HAP-1 (cell line): ENCODE measurements at regions not wholly inside any gene's neighbourhood (a gene's known extent, or its start where the extent isn't known, plus 50 kb on each side); places are given as distances from the start of the nearest gene placed in this dataset.
"Not testable (repeated sequence)": the region's sequence is repeated elsewhere in the genome, so short reads cannot be mapped to it uniquely, and the experiment has no call there.

Source experiments
- DNase-seq, 2 experiments: peaks; one replicate each; pipeline ENCODE4 v3.0.0-alpha.2; 2016 to 2020; ENCODE audit warnings: low spot score in 2 of 2
- H3K27me3 ChIP-seq: fragments of 250-450 bp; sonication (Bioruptor Pico); 2 replicates; pipeline ENCODE4 v1.5.1; 2020; ENCODE audit warnings: low read depth, mild to moderate bottlenecking, moderate library complexity
- H3K36me3 ChIP-seq: fragments of 250-450 bp; sonication (Bioruptor Pico); replicated peaks from 2 replicates; pipeline ENCODE4 v1.5.1; 2020; ENCODE audit warnings: mild to moderate bottlenecking
- H3K4me1 ChIP-seq: fragments of 250-450 bp; sonication (Bioruptor Pico); 2 replicates; pipeline ENCODE4 v1.5.1; 2020; ENCODE audit warnings: mild to moderate bottlenecking
- H3K4me3 ChIP-seq: fragments of 250-450 bp; sonication (Bioruptor Pico); 2 replicates; pipeline ENCODE4 v1.5.1; 2020; ENCODE audit warnings: mild to moderate bottlenecking, moderate library complexity
- H3K9me3 ChIP-seq: fragments of 250-450 bp; sonication (Bioruptor Pico); 2 replicates; pipeline ENCODE4 v1.5.1; 2020; ENCODE audit warnings: mild to moderate bottlenecking, moderate library complexity
- in situ Hi-C: fragments of 300-500 bp; cut with MboI; formaldehyde crosslinking; loops from 3 replicates; pipeline ENCODE4 v1.14.3; 2020; ENCODE audit warnings: low sequenced_read_pairs, inconsistent platforms, mixed read lengths

DNA sequence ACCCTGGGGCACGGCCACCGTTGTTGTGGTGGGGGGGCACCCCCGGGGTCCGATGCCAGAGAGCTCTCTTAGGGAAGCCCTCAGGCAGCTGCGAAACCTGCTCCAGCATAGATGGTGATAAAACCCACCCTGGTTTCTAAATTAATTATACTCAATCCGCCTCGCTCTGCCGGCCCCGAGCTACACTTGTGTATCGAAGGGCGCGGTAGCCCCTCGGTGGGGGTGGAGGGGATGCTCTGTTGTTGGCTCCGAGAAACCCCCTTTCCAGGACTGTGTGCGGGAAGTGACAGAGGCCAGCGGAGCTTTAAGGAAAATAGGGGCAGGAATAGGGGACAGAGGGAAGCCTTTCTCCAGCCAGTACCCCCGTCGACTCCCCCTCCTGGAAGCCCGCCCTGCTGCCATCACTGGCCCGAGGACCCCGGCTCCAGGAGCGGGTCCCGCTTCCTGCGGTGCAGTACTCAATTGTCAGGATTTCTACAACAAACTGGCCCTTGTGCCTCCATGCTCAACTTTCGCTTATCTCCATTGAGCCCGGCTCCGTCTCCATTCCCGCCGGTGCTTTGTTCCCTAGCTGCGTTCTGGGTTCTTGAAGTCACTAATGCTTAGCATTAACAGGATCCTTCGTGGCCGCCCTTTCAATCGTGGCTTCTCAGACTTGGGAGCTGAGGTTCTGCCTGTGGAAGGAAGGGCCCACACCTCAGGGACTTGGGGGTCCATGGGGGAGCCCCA, 408.2 kb downstream of the BCOR start:
- no peaks in the 10 kb centered on the region for H3K27me3 ChIP-seq
- in situ Hi-C loops = no loop called here
- no peaks in the 10 kb centered on the region for H3K36me3 ChIP-seq
- DNase-seq = no peak
- H3K4me1 ChIP-seq = peaks cover 20% of the 10 kb centered on the region
- peak overlapping the region; percentile 31 for H3K4me3 ChIP-seq
- no peaks in the 10 kb centered on the region for H3K9me3 ChIP-seq

- no peak overlapping the region for H3K4me3 ChIP-seq
- DNase-seq = no peak
- H3K27me3 ChIP-seq = no peaks in the 10 kb centered on the region
These were observed 407.0 kb downstream of the BCOR start for GRCh38 chrX:39690541-39691415.

GRCh38 chrX:39691724-39692123, 406.0 kb downstream of the BCOR start:
- H3K9me3 ChIP-seq = peaks cover 9% of the 10 kb centered on the region; the same call in 1 of the 2 replicates
- no peaks in the 10 kb centered on the region for H3K27me3 ChIP-seq
- H3K36me3 ChIP-seq = no peaks in the 10 kb centered on the region
- peaks cover 20% of the 10 kb centered on the region for H3K4me1 ChIP-seq
- no peak overlapping the region for H3K4me3 ChIP-seq
- DNase-seq = no peak
- in situ Hi-C loops = no loop called here

More at GRCh38 chrX:39690541-39691415, 407.0 kb downstream of the BCOR start:
- in situ Hi-C loops = no loop called here
- Histone ChIP-seq H3K9me3 (no peaks in the 10 kb centered on the region; the same call in 1 of the 2 replicates), H3K4me1 (peaks cover 20% of the 10 kb centered on the region), H3K36me3 (no peaks in the 10 kb centered on the region)

DNA sequence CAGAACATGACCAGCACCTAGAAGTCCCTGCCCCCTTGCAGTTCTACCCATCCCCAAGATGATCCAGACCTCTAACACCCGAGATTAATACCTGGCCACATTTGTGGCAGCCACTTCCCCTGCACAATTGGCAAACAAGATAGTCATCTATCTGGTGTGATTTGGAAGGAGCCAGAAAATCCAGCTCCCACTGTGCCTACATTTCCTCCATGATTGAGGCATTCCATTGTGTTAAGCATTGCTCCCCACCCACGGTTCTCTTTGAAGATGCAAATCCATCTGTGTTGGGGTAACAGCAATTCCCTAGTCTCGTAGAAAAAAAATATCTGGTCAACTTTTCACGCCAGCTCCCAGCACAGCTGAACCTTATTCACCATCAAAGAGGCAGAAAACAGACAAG, 405.0 kb downstream of the BCOR start:
- H3K9me3 ChIP-seq = peaks cover 9% of the 10 kb centered on the region; the same call in 1 of the 2 replicates

GRCh38 chrX:39693298-39693697, 404.5 kb downstream of the BCOR start:
- Histone ChIP-seq H3K4me1 (peaks cover 8% of the 10 kb centered on the region), H3K4me3 (no peak overlapping the region), H3K36me3 (no peaks in the 10 kb centered on the region), H3K9me3 (peaks cover 9% of the 10 kb centered on the region; the same call in 1 of the 2 replicates), H3K27me3 (no peaks in the 10 kb centered on the region)
- DNase-seq = peak in 1 of 2 experiments; percentile 22
- in situ Hi-C loops = no loop called here

More for the DNA sequence above, 405.0 kb downstream of the BCOR start:
- Histone ChIP-seq H3K4me3 (no peak overlapping the region), H3K27me3 (no peaks in the 10 kb centered on the region), H3K4me1 (peaks cover 13% of the 10 kb centered on the region), H3K36me3 (no peaks in the 10 kb centered on the region)
- no peak for DNase-seq
- in situ Hi-C loops = no loop called here

- H3K36me3 ChIP-seq, H3K4me1 ChIP-seq, H3K9me3 ChIP-seq, in situ Hi-C loops, H3K27me3 ChIP-seq, DNase-seq, H3K4me3 ChIP-seq: not testable (repeated sequence)
These were observed 395.1 kb downstream of the BCOR start for GRCh38 chrX:39702636-39703035.

- no peaks in the 10 kb centered on the region for H3K27me3 ChIP-seq
- no peaks in the 10 kb centered on the region for H3K4me1 ChIP-seq
- in situ Hi-C loops = no loop called here
- no peak for DNase-seq
- H3K36me3 ChIP-seq = no peaks in the 10 kb centered on the region
- H3K9me3 ChIP-seq = no peaks in the 10 kb centered on the region
- H3K4me3 ChIP-seq = no peak overlapping the region
These were observed 394.5 kb downstream of the BCOR start for GRCh38 chrX:39703307-39703706.

DNA sequence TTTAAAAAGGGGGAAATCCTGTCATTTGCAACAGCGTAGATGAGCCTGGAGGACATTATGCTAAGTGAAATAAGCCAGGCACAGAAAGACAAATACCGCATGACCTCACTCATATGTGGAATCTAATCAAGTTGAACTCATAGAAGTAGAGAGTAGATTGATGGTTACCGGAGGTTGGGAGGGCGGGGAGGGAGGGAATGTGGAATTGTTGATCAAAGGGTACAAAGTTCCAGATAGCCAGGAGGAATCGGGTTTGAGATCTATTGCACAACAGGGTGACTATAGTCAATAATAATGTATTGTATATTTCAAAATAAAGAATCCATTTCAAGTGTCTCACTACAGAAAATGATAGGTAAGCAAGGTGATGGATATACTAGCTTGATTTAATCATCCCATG, 393.2 kb downstream of the BCOR start:
- H3K9me3 ChIP-seq = no peaks in the 10 kb centered on the region
- no peak for DNase-seq
- in situ Hi-C loops = no loop called here

DNA sequence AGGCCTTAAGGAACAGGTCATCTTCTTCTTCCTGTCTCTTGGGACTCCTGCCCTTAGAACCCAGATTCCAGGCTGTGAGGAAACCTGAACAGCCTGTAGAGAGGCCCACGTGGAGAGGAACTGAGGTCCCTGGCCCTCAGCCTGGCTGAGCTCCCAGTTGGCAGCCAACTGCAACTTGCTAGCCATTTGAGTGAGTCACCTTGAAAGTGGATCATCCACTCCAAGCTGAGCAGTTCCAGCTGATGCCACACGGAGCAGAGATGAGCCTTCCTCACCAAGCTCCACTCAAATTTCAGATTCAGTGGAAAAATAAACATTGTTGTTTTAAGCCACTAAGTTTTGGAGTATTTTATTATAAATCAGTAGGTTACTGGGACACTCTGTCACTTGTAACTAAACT, 392.5 kb downstream of the BCOR start:
- no peaks in the 10 kb centered on the region for H3K9me3 ChIP-seq
- peak in 1 of 2 experiments; percentile 25 for DNase-seq
- H3K36me3 ChIP-seq = no peaks in the 10 kb centered on the region
- in situ Hi-C loops = no loop called here
- H3K4me1 ChIP-seq = no peaks in the 10 kb centered on the region
- H3K27me3 ChIP-seq = no peaks in the 10 kb centered on the region
- H3K4me3 ChIP-seq = no peak overlapping the region

More for the DNA sequence above, 393.2 kb downstream of the BCOR start:
- Histone ChIP-seq H3K4me3 (no peak overlapping the region), H3K4me1 (no peaks in the 10 kb centered on the region), H3K36me3 (no peaks in the 10 kb centered on the region), H3K27me3 (no peaks in the 10 kb centered on the region)

GRCh38 chrX:39709364-39709763, 388.4 kb downstream of the BCOR start:
- Histone ChIP-seq H3K36me3 (no peaks in the 10 kb centered on the region), H3K4me1 (no peaks in the 10 kb centered on the region), H3K9me3 (no peaks in the 10 kb centered on the region), H3K4me3 (no peak overlapping the region), H3K27me3 (no peaks in the 10 kb centered on the region)
- in situ Hi-C loops = no loop called here
- DNase-seq = no peak

DNA sequence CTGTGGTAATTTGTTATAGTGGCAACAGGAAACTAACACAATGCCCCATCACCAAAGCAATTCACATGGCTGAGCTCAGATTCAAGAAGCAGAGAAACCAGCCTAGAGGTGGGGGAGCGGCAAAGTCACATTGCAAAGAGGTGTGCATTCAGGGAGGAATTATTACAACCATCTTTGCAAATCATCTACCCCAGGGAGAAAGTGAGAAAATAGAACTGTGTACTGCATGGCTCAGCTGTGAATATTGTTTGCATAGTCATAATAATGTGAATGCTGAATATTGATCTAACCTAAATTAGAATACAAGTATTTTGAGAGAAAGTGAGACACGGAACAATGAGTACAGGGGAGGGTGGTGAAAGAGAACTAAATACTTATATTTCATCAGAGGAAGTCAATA, 387.9 kb downstream of the BCOR start:
- H3K27me3 ChIP-seq = no peaks in the 10 kb centered on the region
- no peak for DNase-seq
- H3K4me3 ChIP-seq = no peak overlapping the region
- H3K9me3 ChIP-seq = no peaks in the 10 kb centered on the region
- H3K4me1 ChIP-seq = no peaks in the 10 kb centered on the region
- H3K36me3 ChIP-seq = no peaks in the 10 kb centered on the region
- in situ Hi-C loops = no loop called here

DNA sequence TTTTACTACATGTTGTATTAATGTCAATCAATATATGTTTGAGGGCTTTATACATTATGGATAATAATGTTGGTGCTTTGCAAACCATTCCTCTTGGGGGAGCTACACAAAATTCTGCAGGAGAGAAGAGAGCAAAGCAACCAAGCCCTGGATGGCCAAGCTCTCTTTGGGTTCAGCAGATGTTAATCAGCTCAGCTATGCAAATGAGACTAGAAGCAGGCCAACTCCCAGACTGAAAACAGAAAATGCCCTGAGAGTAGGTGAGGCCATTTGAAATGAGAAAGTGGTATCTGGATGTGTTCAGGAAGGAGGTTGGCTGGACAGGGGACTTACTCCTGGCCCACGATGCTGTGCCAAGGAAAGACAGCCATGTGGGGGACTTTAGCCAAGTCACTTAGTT, 387.0 kb downstream of the BCOR start:
- no peaks in the 10 kb centered on the region for H3K27me3 ChIP-seq
- no peak overlapping the region for H3K4me3 ChIP-seq
- no peaks in the 10 kb centered on the region for H3K36me3 ChIP-seq
- no peaks in the 10 kb centered on the region for H3K4me1 ChIP-seq
- no peak for DNase-seq
- in situ Hi-C loops = no loop called here
- no peaks in the 10 kb centered on the region for H3K9me3 ChIP-seq

DNA sequence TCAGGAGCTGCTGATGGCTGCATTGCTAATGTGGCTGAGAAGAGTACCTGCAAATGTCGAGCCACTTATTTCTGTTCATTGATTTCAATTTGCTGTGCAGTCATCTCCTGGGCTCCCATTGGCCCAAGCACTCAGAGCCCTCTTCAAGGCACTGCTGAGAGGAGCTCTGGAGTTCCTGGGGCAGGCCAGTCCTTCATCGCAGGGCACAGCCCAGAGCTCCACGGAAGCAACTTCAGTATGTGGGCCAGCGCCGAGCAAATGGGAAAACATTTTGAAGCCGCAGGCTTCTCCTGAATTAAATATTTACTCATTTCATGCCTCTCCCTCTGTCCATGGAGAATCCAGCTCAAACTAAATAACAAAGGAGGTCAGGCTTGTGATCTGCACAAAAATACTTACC, 383.3 kb downstream of the BCOR start:
- Histone ChIP-seq H3K4me1 (no peaks in the 10 kb centered on the region; the same call in 1 of the 2 replicates), H3K9me3 (no peaks in the 10 kb centered on the region), H3K27me3 (no peaks in the 10 kb centered on the region), H3K4me3 (no peak overlapping the region), H3K36me3 (no peaks in the 10 kb centered on the region)
- DNase-seq = no peak
- in situ Hi-C loops = no loop called here

DNA sequence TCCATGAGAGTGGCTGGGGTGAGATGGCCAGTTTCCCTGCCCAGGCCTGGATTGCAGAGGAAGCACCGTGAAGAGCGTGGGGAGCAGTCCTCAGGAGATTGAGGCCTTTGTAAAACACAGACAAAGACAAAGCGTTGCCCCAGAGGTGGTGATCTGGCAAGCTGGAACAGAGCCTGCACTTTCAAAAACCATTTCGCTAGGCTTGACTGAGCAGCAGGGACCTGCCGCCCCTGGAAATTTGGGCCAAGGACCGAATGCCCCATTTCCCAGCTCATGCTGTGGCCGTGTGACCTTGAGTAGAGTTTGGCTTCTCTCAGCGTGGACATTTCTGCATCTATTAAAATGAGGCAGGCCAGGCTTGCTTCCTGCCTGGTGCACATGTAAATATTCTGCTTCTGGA, 381.4 kb downstream of the BCOR start:
- Histone ChIP-seq H3K36me3 (no peaks in the 10 kb centered on the region), H3K27me3 (no peaks in the 10 kb centered on the region), H3K9me3 (no peaks in the 10 kb centered on the region), H3K4me3 (no peak overlapping the region), H3K4me1 (no peaks in the 10 kb centered on the region; the same call in 1 of the 2 replicates)
- in situ Hi-C loops = no loop called here
- DNase-seq = no peak
